CMK (cell line): ENCODE measurements at regions not wholly inside any gene's neighbourhood (a gene's known extent, or its start where the extent isn't known, plus 50 kb on each side); places are given as distances from the start of the nearest gene placed in this dataset.
"Not testable (repeated sequence)": the region's sequence is repeated elsewhere in the genome, so short reads cannot be mapped to it uniquely, and the experiment has no call there.

Source experiments
- DNase-seq: peaks from one replicate; pipeline ENCODE4 v3.0.0-alpha.2; 2010; ENCODE audit warnings: low read depth

DNA sequence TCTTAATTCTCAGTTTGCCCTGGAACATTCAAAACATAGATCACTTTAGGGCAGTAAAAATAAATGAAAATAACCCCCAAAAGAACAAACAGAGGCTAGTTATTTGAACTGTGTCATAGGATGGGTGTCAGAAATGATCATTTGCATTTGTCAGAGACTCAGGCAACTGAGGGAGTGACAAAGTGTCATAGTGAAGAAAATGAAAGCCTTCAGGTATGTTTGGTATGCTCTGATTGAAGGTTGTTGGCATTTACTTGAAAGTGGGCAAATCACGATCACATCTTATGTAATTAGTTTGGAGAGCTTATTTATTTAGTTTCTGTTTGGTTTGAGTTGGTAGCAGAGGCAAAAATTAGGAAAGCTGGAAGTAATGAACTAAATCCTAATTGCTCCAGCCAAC, 880.9 kb downstream of the ANKRD7 start:
- no peak for DNase-seq

DNA sequence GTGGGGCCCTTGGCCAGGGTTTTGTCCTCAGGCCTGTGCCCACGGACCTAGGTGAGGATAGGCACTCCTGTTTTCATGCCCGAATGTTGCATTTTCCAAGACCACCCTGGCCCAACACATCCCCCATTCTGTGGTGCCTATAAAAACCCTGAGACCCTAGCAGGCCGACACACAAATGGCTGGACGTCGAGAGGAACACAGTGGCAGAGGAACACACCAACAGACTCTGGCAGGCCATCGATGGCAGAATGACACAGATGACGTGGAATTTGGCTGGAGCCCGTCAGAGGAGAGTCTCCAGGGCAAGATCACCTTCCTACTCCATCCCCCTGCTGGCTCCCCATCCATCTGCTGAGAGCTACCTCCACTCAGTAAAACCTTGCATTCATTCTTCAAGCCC, 898.8 kb downstream of the ANKRD7 start:
- DNase-seq, result no peak

DNA sequence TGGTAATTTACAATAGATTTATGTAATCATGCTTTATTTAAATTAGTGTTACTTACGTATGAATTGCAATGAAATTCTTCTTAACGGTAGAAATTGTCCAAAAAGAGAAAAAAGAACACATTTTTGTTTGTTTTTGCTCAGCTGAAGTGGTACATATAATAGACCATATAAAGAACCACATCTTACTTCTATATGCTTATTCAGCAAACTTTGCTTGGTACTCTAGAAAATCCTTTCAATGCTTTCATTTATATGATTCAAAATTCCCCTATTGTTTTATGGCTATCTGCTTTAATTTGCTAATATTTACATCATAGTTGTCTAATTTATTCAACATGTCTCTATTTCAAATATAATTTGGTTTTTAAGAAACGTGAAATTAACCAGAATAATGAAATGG, 903.2 kb downstream of the ANKRD7 start:
- DNase-seq, result no peak

DNA sequence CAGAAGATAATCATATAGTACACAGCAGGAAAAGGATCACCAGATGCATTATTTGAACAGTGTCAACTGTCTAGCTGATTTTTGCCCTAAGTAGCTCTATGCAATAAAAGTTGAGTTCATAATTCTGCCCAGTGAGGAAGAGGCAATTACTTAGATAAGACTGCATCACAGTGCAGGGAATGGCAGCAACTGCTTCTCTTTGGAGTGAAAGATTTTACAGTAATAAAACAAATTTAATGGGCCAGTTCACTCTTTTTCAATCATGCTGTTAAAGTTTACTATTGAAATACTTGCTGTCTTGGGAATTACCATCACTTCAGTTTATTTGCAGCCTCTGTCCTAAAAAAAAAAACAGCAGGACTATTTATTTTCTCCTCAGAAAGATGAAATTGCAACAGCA, 907.9 kb downstream of the ANKRD7 start:
- DNase-seq, result no peak

DNA sequence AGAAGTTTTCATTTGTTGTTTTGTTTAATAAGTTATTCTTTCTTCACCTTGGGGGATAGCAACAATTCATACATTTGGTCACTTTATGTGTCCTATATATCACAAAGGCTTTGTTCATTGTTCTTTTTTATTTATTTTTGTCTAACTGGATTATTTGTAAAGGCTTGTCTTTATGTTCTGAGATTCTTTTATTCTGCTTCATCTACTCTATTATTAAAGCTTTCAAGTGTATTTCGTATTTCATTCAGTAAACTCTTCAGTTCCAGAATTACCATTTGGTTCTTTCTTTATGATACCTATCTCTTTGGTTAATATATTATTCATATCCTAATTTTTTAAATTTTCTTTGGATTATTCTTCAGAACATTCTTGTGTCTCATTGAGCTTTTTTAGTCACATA, 942.9 kb downstream of the ANKRD7 start:
- DNase-seq, result no peak

DNA sequence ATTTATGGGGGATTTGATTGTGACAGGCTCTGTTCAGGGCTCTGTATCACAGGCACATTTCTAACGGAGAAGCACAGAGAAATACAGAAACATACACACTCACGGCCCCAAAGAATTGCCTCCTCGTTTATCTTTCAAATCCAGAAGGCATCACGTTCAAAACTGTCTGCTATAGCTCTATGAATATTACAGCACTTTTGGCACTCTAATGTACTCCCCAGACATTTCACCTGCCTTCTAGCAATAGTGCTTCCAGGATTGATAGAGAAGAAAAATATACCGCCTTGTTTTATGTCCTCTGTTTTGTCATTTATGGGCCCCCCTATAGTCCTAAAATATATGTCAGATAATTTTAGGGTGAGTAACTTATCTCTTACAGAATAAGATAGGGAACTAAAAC, 947.5 kb downstream of the ANKRD7 start:
- no peak for DNase-seq

DNA sequence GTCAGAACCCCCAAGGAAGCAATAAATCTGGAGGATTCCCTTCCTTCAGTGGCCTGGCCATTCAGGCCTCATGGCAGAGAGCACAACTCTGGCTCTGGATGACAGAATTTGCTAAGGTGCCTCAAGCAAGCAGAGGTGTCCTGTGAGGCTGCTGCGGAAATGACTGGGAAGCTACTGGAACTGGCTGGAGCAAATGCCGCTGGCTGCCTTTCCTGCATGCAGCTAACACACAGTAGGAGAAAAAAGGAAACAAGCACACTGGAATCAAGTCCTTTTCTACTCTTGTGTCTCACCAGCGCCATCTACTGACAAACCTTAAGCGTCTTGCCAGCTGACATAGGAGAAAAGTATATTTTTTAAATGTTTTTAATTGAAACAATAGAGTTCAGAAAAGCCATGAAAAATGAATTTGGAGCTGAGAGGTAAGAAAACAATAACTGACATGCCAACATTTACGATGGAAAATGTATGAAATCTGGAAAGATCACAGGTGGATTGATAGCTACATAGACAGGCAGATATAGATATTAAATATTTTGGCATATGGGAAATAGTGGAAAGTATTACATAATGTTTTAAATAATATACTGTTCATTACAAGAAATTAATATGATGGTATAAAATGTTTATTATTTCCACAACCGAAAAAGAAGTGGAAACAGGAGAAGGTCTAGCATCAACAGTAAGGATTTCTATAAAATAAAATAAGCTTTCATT, 951.6 kb downstream of the ANKRD7 start:
- peak; percentile 9 for DNase-seq

DNA sequence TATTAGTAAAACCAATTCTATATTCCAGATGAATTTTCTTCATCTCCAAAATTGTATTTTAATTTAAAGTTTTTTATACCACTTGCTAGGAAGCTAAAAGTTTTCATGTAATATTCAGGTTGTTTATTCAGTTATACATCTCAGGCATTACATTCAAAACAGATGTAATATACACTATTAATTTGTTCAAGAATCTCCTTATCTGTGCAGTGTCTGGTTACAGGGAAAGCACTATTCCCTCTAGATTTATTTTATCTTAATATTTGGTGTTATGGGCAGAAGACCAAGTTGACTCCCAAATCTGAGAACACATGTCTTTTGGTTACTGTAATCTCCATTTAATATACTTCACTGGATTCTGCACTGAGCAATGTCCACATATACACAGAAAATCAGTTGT, 953.4 kb downstream of the ANKRD7 start:
- DNase-seq, result no peak

DNA sequence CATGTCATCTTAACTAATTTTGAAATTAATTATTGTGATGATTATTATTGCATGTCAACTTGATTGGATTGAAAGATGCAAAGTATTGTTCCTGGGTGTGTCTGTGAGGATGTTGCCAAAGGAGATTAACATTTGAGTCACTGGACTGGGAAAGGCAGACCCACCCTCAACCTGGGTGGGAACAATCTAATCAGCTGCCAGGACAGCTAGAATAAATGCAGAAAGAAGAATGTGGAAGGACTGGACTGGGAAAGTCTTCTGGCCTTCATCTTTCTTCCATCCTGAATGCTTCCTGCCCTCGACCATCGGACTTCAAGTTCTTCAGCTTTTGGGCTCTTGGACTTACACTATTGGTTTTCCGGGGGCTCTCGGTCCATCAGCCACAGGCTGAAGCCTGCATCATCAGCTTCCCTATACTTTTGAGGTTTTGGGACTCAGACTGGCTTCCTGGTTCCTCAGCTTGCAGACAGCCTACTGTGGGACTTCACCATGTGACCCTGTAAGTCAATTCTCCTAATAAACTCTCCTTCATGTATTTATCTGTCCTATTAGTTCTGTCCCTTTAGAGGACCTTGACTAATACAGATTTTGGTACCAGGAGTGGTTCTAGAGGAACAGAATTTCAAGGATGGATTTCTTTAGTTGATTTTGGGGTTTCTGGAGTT, 959.8 kb downstream of the ANKRD7 start:
- DNase-seq, result no peak

DNA sequence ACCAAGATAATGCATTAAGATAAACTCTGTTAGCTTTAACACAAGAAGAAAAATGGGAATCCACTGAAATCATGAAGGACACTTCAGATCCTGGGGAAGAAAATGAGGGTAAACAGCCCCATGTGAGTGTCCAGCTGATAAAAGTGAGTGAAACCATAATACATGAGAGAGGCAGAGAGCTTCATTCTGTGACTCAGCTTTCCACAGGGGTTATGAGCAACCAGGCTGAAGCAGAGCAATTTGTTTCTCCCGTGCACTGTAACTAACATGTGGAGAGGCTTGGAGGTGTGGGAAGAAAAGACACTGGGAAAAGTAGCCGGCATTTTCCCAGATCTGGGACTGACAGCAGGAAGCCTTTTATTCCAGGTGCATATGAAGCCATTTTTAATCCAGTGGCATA, 971.7 kb downstream of the ANKRD7 start:
- DNase-seq, result no peak

DNA sequence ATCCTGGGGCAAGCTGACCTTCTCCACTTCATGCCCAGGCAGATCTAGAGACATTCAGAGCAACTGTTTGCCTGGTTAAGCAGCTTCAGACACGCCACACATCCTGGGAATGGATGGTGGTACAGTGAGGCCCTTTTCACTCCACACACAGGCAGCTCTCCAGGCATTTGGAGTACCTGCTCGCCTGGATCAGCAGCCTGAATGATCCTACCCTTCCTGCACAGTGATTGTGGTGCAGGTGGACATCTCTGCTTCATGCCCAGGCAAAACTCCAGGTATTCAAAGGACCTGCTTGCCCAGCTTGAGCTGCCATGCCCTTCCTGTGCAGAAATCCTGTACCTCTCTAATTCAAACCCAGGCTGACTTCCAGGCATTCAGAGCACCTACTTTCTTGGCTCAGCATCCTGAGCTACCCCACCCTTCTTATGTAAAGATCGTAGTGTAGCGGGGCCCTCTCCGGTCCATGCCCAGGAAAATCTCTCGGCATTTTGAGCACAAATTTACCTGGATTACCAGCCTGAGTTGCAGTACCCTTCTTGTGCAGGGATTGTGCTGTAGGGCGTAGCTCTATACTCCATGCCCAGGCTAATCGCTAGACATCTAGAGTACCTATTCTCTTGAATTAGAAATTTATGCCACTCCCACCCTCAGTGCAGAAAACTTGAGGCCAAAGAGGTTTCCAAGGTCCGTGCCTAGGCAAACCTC, 972.8 kb downstream of the ANKRD7 start:
- DNase-seq, result no peak

DNA sequence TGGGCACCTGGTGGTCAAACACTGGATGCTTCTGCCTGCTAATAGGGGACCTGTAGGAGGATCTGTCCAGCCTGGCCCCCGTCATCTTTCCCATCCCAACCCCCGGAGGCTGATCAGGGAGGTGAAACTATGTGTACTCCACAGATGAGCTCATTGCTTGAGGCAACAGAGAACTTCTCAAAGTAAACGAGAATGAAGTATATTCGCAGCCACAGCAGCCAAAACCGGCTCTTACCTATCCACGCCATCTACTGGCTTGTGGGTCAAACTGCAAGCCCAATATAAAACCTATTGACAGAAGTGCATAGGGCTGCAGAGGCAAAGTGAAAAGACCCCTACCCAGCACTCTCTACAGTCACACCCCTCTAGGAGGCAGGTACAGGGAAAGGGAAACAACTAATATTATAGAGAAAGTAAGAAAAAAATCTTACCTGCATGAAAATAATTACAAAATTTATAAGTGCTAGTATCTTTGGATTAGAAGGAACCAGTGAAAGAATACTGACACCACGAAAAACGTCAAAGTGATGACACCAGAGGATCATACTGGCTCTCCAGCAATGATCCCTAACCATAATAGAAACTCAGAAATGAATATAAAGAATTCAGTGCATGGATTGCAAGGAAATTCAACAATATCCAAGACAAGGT, 973.5 kb downstream of the ANKRD7 start:
- DNase-seq, result no peak

DNA sequence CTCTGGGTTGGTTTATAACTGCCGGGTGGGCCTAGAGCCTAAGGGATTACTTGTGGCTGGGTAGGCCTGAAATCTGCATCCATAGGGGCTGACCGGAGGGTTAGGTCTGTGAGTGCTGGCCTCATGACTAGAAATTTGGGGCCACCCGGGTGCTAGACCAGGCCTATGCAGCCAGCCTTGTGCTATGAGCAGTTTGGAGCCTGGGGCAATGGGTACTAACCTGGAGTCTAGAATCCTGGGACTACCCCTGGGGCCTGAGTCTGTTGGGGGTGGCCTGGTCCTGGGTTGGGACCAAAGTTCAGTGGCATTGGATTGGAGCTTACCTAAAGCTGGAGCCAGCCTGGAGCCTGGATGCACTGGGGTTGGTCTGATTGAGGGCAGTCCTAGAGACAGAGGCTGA, 995.2 kb downstream of the ANKRD7 start:
- no peak for DNase-seq

DNA sequence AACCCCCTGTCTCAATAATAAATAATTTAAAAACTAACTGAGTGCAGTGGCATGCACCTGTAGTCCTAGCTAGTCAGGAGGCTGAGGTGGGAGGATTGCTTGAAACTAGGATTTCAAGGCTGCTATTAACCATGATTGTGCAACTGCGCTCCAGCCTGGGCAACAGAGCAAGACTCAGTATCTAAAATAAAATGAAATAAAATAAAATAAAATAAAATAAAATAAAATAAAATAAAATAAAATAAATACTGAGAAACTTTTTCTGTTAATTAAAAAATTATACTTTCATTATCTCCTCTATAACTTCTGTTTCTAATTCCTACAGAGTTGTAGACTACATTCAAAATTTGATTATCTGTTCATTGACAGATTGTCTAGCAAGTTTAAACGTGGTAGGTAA, 999.4 kb downstream of the ANKRD7 start:
- no peak for DNase-seq

DNA sequence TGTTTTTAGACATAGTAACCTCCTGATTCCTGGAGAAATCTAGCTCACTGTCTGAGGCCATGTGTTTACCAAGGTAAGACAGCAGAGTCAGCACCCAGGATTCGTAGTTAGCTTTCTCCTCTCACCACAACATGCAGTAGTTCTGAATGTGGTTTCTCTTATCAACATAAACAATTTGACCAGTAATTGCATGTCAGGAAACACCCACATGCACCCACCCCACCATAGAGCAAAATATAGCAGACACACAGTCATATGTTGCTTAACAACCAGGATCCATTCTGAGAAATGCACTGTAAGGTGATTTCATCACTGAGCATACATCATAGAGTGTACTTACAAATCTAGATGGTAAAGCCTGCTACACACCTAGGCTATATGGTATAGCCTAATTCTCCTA, 1004.0 kb downstream of the ANKRD7 start:
- no peak for DNase-seq

DNA sequence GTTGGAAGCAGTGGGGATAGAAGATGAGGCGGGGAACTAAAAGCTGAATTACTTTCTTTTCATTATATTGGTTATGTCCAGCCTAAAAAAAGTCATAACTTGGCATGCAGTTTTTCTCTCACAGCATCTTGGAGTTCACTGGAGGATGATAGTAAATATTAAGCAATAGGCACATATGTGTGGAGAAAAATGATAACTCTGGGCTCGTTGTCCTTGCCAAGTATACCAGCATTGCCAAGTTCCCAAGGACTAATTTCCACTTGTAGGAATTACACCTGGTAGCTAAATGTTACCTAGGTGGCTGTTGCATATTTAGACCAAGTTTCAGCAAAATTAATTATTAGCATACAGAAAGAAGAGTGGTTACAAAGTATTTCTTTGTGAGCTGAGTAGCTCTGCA, 1007.6 kb downstream of the ANKRD7 start:
- DNase-seq, result no peak

DNA sequence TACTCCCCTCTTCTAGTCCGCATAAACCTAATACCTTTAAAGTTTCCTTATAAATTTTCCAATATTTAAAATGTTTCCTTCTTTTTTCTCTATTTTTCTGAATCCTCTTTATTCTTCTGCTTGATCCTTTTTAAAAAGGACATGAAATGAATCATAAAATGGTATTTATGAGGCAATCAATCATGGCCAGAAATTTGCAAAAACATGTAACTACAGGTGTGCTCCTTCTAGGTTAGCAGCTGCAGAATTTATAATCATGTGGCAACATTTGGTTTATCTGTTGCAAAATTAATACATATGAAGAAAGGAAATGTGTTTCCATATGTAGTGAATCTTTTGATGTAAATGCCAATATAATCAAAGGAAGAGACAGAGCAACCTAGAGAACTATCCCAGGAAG, 1008.5 kb downstream of the ANKRD7 start:
- no peak for DNase-seq

DNA sequence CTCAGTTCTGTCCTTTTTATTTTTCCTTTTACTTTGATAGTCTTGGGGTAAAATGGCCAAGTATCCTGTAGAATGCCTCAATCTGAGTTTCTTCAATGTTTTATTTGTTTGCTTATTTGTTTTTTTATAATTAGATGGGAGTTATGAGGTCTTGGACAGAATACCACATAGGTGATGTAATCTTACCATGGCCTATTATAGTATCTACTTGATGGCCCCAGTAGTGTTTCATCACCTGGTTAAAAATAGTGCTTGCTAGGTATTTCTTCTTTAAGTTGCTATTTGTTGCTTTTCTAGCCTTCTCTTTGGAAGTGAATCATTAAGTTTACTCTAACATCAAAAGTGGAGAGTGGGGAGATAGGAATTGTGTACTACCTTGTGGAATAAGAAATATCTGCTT, 1020.0 kb upstream of the KCND2 start:
- no peak for DNase-seq

DNA sequence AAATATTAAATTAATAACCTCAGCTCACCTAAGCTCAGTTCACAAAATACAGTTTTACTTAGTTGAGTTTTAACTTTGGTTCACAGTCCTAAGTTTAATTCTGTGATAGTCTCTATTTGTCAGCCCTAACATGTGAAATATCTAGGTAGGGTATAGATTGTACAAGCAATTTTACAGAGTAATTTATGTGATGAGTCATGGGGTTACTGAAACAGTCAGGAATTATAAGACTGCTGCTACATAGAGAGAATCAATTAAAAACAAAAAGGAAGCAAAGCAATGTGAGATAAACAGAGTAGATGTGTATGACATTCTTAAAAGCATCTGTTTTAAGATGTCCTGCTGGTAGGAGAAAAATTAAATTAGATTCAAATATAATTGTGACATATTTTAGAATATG, 1018.2 kb upstream of the KCND2 start:
- no peak for DNase-seq

DNA sequence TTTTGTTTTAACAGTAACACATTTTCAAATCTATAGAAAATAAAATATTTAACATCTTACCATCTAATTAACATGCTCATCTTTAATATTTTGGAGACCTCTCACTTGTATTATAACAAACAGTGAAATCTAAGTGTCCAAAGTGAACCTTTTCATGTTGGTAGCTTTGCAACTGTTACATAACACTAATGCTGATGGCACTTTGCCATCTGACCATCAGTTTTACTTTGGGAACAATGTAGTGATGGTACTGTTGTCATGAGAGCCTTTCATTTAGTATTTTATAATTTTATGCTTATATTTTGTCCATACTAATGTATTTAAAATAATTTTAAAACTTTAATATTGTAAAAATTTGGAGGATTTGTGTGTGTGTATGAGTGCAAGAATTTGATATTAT, 1017.0 kb upstream of the KCND2 start:
- no peak for DNase-seq

DNA sequence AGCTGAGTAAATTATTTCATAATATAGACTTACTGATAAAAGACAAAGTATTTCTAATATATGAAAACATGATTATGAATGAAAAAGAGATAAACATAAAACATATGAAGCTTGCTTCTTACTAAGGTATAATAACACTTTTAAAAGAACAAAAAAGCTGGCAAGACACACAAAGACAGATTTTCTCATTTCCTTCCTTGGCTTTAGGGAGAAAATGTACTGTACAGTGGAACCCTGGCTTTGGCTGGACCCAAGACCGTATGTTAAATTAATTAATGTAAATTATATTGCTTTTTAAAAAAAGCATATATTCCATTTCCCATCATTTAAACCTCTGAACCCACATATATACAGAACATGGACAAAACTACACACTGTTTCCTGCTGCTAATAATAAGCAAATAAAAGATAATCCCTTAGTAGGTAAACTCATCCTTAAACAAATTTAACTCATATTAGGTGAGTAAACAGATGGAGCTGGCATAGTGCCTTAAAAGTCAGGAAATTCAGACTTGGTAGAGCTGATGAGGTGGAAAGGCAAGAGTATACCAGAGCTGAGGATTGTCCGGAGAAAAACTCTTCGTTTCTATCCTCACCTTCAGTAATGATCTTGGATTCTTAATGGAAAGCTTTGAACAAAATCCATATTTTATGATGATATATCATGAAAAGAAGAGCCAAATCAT, 1016.4 kb upstream of the KCND2 start:
- no peak for DNase-seq

DNA sequence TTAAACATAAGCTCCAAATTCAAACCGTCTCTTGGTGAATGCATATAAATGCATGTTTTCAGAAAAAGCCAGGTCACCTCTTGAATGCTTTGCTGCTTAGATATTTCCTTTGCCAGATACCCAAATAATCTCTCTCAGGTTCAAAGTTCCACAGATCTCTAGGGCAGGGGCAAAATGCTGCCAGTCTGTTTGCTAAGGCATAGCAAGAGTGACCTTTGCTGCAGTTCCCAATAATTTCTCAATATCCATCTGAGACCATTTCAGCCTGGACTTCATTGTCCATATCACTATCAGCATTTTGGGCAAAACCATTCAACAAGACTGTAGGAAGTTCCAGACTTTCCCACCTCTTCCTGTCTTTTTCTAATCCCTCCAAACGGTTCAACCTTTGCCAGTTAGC, 1006.2 kb upstream of the KCND2 start:
- DNase-seq, result not testable (repeated sequence)
